GM21360 (cell line): ENCODE measurements at regions not wholly inside any gene's neighbourhood (a gene's known extent, or its start where the extent isn't known, plus 50 kb on each side); places are given as distances from the start of the nearest gene placed in this dataset.
"Not testable (repeated sequence)": the region's sequence is repeated elsewhere in the genome, so short reads cannot be mapped to it uniquely, and the experiment has no call there.

Experiments used
- ATAC-seq: cut with Tn5 transposase; IDR thresholded peaks from one replicate; pipeline ENCODE4 v1.9.1; 2021; ENCODE audit warnings: mild to moderate bottlenecking, moderate library complexity; ENCODE audit not compliant: unreplicated experiment

GRCh38 chr2:154507186-154507585, 191.3 kb upstream of the KCNJ3 start:
- no peak for ATAC-seq

DNA sequence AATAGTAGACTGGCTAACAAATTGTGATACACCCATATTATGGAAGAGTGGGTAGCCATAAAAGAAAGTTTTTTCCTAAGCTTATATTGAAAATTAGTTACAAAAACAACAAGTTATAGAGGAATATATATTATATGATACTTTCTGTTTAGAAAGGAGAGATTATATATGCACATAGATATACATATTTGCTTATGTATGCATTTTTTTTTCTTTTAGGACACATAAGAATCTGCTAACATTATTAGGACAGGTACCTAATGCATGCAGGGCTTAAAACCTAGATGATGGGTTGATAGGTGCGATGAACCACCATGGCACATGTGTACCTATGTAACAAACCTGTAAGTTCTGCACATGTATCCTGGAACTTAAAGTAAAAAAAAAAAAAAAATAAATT, 179.6 kb upstream of the KCNJ3 start:
- ATAC-seq, result no peak

- not testable (repeated sequence) for ATAC-seq
These were observed 177.5 kb upstream of the KCNJ3 start for GRCh38 chr2:154520951-154521350.

GRCh38 chr2:154526234-154526633, 172.3 kb upstream of the KCNJ3 start:
- ATAC-seq, result no peak

DNA sequence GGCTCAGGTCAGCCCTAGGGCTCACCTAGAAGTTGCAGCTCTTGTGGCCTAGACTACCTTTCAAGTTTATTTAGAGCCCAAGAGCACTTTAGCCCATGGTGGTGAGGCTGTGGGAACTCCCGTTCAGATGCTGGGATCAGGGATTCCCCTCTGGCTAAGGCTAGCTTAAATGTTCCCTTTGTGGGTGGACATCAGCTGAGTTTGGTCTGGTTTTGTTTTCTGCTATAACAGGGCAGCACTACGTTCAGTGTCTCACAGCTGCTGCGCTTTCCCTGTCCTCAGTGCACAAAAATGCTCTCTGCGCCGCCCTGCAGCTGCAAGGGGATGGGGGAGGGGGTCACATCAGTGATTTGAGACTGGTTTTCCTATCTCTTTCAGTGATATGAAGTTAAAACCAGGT, 170.5 kb upstream of the KCNJ3 start:
- ATAC-seq, result no peak

DNA sequence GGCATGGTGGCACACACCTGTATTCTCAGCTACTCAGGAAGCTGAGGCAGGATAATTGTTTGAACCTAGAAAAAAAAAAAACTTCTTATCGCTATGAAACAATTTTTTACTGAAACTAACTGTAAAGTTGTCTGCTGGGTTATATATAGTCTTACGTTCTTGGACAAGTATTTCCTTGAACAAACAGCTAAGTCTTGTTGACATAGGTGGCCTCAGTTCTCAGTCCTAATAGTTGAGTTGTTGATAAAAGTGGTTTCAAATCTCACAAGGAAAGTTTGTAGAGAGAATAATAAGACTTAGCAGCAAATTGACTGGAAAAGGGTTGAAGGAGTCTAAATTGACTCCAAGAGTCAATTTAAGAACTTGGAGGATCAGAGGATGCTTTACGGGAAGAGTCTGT, 166.5 kb upstream of the KCNJ3 start:
- ATAC-seq, result no peak

DNA sequence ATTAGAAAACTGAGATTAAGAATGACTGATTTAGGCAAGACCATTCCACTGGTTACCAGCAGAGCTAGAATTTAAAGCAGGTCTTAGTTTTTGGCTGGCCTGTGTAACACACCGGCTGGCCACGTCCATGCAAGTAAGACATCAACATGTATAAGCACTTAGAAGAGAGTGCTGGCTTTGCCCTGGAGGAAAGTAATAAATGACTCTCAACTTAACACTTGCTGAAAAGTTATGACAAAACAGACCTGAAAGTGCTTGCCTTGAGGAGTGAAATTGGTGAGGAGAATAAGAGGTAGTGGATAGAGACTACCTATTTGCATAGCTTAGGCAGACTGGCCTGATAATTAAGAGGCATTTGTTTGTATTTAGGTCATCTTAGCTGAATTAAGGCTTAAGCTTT, 165.7 kb upstream of the KCNJ3 start:
- no peak for ATAC-seq

- ATAC-seq, result no peak
These were observed 165.1 kb upstream of the KCNJ3 start for GRCh38 chr2:154533300-154533940.

- no peak for ATAC-seq
These were observed 161.5 kb upstream of the KCNJ3 start for GRCh38 chr2:154537024-154537423.

DNA sequence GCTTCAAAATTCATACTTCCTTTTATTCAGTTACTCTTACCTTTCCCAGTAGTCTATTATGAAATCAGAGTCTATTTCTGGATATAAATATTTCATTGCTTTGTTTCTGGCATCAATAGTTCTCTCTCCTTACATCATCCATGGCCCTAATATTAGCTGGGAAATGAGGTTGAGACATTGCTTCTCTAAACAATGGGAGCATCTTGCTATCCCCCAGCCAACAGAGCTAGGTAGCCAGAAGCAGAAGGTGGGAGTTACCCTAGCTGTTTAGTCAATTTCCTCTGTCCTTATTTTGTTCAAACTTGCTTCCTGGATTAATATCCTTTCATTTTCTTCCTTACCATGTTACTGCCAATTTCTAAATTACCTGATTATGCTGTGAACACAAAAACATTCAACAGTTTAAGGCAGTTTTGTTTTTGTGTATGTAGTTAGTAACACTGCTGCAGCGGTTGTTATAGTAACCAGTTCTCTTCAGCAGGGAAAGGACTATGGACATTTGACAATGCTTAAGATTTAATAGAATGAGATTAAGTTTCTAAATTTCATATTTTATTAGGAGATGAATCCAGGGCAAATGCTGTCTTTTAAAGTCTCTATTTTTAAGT, 160.5 kb upstream of the KCNJ3 start:
- ATAC-seq, result no peak

DNA sequence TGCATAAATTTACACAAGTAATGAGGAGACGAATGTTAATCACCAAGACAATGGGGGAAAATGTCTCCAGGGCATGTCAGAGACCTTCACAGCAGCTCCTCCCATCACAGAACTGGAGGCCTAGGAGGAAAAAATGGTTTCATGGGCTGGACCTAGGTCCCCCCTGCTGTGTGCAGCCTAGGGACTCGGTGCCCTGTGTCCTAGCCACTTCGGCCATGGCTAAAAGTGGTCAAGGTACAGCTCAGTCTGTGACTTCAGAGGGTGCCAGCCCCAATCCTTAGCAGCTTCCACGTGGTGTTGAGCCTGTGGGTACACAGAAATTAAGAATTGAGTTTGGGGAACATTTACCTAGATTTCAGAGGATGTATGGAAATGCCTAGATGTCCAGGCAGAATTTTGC, 152.2 kb upstream of the KCNJ3 start:
- ATAC-seq, result no peak

- ATAC-seq, result no peak
These were observed 148.6 kb upstream of the KCNJ3 start for GRCh38 chr2:154549869-154550268.

DNA sequence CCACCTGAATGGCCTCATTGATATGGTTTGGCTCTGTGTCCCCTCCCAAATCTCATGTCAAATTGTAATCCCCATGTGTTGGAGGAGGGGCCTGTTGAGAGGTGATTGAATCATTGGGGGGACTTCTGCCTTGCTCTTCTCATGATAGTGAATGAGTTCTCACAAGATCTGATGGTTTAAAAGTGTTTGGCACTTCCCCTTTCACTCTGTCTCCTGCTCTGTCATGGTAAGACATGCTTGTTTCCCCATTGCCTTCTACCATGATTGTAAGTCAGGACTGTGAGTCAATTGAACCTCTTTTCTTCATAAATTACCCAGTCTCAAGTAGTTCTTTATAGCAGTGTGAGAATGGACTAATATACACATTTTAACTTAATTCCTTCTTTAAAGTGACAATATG, 146.8 kb upstream of the KCNJ3 start:
- no peak for ATAC-seq

DNA sequence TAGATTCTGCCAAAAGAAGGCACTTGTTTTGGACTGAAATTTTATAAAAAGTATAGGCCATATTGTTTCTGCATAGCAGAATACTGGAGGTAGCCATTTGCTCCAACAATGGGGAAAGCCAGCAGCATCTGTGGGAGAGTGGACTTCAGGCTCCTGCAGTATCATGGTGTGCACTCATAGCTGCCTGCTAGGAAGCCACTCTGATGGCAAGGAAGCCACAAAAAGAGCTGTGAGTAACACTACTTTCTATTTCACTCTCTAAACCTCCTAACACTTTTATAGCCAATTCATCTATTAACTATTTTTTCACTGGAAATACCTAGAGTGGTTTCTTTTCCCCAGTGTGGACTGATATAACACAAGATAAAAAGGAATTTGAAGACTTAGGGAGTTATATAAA, 144.4 kb upstream of the KCNJ3 start:
- no peak for ATAC-seq

- ATAC-seq, result no peak
These were observed 142.8 kb upstream of the KCNJ3 start for GRCh38 chr2:154555710-154556109.

DNA sequence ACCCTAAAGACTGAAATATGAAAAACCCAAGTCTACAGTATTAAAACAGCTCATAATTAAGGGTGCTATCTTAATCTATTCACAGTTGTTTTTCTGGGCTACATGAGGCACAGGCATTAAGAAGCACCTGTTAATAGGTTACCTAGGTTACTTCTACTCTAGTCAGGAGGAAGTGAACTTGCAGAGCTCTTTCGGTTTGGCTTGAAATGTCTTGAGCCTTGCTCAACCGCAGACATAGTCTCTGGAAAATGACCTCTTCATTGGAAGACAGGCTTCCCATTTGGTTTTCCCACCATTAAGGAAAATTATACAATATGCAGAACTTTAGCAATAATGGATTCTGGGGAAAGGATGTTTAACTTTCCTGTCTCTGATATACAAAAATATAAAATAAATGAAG, 142.3 kb upstream of the KCNJ3 start:
- ATAC-seq, result no peak

GRCh38 chr2:154556607-154557006, 141.9 kb upstream of the KCNJ3 start:
- ATAC-seq, result no peak

- no peak for ATAC-seq
These were observed 140.6 kb upstream of the KCNJ3 start for GRCh38 chr2:154557906-154558305.

- ATAC-seq, result no peak
These were observed 133.1 kb upstream of the KCNJ3 start for GRCh38 chr2:154565433-154565832.

DNA sequence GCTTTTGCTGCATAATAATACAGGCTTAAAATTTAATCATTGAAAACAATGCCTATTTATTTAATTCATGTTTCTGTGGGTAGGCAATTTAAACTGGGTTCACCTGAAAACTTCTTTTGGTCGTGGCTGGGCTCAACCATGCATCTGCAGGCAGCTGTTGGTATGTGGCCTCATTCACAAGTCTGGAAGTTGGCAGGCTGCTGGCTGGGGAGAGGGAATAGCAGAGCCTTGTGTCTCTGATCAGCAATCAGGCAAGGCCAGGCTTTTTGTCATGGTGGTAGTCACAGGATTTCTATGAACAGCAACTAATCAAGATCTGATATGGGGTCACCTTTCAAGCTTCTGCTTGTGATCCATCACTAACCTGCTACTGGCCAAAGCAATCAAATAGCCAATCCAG, 130.1 kb upstream of the KCNJ3 start:
- ATAC-seq, result no peak

DNA sequence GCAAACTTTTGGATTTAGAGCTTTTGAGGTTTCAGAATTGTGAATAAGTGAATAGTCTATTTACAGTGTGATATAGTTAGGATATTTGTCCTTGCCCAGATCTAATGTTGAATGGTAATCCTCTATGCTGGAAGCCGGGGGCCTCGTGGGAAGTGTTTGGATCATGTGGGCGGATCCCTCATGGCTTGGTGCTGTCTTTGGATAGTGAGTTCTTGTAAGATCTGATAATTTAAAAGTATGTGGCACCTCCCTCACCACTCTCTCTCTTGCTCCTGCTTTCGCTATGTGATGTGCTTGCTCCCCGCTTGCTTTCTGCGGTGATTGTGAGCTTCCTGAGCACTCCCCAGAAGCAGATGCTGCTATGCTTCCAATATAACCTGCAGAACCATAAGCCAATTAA, 128.0 kb upstream of the KCNJ3 start:
- no peak for ATAC-seq

DNA sequence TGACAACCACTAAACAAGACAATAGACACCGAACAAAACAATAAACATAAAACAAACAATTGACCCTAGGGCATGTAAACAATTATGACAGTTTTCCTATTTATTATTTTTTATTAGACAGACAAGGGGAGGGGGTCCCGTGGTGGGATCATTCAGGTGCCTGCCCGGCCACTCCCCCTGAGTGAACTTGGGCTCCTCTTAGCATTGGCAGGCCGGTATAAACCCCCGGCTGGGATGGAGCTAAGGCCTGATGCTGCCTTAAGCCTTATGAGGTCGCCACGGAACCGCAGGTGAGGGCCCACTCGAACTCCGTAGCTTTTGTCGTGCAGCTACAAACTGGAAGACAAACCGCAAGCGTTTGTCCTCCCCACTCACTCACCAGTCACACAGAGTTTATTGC, 121.8 kb upstream of the KCNJ3 start:
- ATAC-seq, result not testable (repeated sequence)

- no peak for ATAC-seq
These were observed 121.1 kb upstream of the KCNJ3 start for GRCh38 chr2:154577390-154577789.
